Astrocyte of the cerebellum (primary cell): ENCODE measurements at regions not wholly inside any gene's neighbourhood (a gene's known extent, or its start where the extent isn't known, plus 50 kb on each side); places are given as distances from the start of the nearest gene placed in this dataset.

Source experiments
- DNase-seq: peaks from one replicate; pipeline ENCODE4 v3.0.0-alpha.2; 2011; ENCODE audit warnings: low read depth
- H3K4me3 ChIP-seq: 2 replicates; pipeline ENCODE4 v1.5.1; 2011; ENCODE audit warnings: mild to moderate bottlenecking, low read depth, low read length, moderate library complexity
- in situ Hi-C: cut with HindIII; loops from 2 replicates; pipeline ENCODE4 v1.10.0; 2017; ENCODE audit warnings: low sequenced_read_pairs
- TF ChIP-seq, protein P1 (sequence below): IDR thresholded peaks from 2 replicates; pipeline ENCODE4 v1.5.1; 2012; ENCODE audit warnings: low read length, low read depth, moderate library complexity, mild to moderate bottlenecking; ENCODE audit errors: missing control alignments

DNA sequence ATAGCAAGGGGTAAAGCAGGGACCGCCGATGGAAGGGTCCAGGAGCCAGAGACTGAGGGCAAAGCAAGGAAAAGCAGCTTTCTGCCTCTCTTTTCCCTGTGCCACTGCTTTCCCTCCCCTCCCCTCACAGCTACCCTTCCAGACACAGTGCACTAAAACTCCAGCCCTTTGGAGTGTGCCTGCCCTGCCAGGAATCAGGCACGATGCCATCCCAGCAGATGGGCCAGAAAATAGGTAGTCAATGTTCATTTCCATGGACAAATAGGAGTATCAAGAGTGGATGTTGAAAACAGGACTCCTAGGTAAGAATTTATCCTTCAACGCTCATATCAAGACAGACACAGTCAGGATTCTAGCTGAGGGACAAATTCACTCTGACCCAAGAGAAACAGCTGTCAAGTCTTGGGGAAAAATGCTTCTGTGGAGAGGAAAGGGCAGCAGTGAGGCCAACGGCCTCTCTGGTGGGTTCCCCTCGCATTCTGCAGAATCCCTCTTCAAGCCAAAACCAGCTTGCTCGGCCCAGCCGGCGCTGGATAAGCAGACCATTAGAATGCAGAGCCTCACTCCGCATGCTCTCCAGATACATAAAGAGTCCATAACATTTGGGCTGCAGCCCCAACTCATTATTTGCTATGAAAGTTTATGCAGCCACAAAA lies 138.0 kb downstream of the CAAP1 start:
- no peak for DNase-seq
- no peak overlapping the region for H3K4me3 ChIP-seq
- TF ChIP-seq, protein P1, sequence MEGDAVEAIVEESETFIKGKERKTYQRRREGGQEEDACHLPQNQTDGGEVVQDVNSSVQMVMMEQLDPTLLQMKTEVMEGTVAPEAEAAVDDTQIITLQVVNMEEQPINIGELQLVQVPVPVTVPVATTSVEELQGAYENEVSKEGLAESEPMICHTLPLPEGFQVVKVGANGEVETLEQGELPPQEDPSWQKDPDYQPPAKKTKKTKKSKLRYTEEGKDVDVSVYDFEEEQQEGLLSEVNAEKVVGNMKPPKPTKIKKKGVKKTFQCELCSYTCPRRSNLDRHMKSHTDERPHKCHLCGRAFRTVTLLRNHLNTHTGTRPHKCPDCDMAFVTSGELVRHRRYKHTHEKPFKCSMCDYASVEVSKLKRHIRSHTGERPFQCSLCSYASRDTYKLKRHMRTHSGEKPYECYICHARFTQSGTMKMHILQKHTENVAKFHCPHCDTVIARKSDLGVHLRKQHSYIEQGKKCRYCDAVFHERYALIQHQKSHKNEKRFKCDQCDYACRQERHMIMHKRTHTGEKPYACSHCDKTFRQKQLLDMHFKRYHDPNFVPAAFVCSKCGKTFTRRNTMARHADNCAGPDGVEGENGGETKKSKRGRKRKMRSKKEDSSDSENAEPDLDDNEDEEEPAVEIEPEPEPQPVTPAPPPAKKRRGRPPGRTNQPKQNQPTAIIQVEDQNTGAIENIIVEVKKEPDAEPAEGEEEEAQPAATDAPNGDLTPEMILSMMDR, result no peak
- in situ Hi-C loops, result no loop called here

DNA sequence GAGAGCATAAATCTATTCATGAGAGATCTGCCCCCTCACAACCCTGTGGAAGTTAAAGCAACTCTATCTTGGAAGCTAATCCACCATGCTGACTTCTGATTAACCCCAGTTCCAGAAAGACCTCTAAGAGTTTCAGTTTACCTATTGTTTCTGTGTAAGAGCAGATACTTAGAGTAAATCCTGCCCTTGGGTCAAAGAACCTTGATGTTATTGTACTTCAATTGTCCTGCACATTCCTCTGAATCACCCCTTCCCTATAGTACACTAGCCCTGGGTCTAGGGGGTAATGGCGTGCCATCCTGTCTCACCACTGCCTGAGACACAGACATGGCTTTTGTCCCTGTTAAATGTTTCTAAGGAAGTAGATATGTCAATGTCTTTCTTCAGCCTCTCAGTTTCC lies 138.6 kb downstream of the CAAP1 start:
- TF ChIP-seq, protein P1, result no peak
- in situ Hi-C loops, result no loop called here
- H3K4me3 ChIP-seq, result no peak overlapping the region
- DNase-seq, result no peak

DNA sequence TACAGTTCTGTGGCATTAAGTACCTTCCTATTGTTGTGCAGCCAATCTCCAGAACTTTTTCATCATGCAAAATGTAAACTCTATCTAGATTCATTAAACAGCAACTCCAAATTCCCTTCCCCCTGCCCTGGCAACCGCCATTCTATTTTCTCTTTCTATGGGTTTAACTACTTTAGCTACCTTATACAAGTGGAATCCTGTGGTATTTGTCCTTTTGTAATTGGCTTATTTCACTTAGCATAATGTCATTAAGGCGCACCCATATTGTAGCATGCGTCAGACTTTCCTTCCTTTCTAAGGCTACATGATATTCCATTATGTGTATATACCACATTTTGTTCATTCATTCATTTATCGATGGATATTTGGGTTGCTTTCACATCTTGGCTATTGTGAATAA lies 142.4 kb downstream of the CAAP1 start:
- H3K4me3 ChIP-seq, result no peak overlapping the region
- DNase-seq, result no peak
- in situ Hi-C loops, result no loop called here
- TF ChIP-seq, protein P1, result no peak

DNA sequence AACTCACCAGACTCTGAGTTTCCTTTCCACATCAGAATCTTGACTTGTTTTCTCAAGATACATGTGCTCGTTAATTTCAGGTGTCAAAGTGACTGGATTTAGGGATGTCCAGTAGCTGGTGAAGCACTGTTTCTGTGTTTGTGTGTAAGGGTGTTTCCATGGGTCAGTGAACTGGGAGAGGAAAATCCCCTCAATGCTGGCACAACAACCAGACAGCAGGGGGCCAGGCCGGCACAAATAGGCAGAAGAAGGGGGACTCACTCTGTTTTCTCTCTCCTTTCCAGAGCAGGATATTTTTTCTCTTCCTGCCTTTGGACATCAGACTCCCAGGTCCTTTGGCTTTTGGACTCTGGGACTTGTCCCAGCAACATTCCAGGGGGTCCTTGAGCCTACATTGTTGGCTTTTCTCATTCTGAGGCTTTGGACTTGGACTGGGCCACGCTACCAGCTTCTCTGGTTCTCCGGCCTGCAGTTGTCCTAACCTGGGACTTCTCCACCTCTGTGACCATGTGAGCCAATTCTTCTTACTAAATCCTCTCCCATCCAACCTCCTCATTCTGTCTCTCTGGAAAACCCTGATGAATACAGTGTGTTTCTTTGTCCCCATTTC lies 144.0 kb downstream of the CAAP1 start:
- DNase-seq, result no peak
- in situ Hi-C loops, result no loop called here
- H3K4me3 ChIP-seq, result no peak overlapping the region
- TF ChIP-seq, protein P1, result no peak

DNA sequence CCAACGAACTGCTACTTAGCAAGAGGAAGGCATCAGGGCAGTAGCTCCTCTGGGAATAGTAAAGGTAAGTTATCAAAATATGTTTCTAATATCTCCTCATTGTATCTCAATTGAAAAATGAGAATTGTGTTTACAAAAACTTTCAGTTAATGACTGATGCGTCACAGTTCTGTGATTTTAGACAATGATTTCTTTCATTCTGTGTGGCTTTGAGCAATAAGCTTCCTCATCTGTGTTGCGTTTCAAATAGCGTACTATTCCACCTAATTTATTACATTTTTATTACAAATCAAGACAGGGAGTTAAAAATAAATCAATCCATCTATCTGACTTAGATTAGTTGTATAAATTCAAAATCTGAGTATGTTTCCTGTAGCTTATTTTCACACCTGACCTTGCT lies 145.0 kb downstream of the CAAP1 start:
- no peak overlapping the region for H3K4me3 ChIP-seq
- in situ Hi-C loops, result no loop called here
- TF ChIP-seq, protein P1, result no peak
- DNase-seq, result no peak

DNA sequence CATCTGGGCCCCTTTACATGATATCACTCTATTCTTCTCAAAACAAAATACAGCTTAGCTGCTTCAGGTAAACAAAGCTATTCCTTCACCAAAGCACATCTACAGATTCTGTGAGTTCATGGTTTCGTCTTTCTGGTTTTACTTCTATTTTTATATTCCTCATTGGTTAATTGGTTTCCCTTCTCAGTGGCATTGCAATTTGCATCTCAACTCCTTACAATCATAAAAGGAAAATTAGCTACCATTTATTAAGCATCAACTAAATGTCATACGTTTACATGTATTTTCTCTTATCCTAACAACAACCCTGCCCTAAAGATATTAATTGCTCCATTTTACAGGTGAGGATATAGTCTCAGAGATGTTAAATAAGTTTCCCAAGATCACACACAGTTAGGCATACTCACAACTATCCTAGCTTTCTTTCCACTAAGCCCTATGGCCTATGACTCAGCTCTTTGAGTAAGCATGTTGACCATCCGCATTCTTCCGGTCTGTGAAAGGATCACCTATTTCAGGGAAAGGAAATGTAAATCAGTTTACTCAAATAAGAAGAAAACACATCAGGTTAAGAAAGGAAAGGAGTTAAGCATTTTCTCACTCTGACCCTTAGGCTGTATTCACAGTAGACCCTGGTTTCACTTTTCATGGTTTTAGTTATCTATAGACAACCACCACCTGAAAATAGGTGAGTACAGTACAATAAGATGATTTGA lies 146.1 kb downstream of the CAAP1 start:
- no peak overlapping the region for H3K4me3 ChIP-seq
- in situ Hi-C loops, result no loop called here
- TF ChIP-seq, protein P1, result no peak
- no peak for DNase-seq
